ENCODE measurements at regions not wholly inside any gene's neighbourhood (a gene's known extent, or its start where the extent isn't known, plus 50 kb on each side); places are given as distances from the start of the nearest gene placed in this dataset.

GRCh38 chr16:65833171-65833871 lies 533.2 kb upstream of the CDH5 start:
- intact Hi-C loops (cut with DNase I; ENCODE audit: low total_unique reads), result no loop called here
- no peaks in the 10 kb centered on the region for H3K4me1 ChIP-seq
- H3K27me3 ChIP-seq, result no peaks in the 10 kb centered on the region
- DNase-seq, result peak in 1 of 2 donors; percentile 37
- H3K27ac ChIP-seq, result no peak overlapping the region
- no peaks in the 10 kb centered on the region for H3K36me3 ChIP-seq
- no peaks in the 10 kb centered on the region for H3K9me3 ChIP-seq
- TF ChIP-seq POLR2A (IDR thresholded peaks at IDR 0.05) (no peak), CTCF (IDR thresholded peaks at IDR 0.05) (no peak), EP300 (IDR thresholded peaks at IDR 0.05) (no peak), POLR2AphosphoS5 (IDR thresholded peaks at IDR 0.05) (no peak)
- WGBS, 5 donors, result 58 to 75% (median 70%) methylated on average over 4 of the region's 4 CpGs
- H3K4me3 ChIP-seq, result no peak overlapping the region

- Histone ChIP-seq H3K27ac (no peak overlapping the region), H3K4me1 (no peaks in the 10 kb centered on the region), H3K9me3 (no peaks in the 10 kb centered on the region), H3K4me3 (no peak overlapping the region), H3K36me3 (no peaks in the 10 kb centered on the region), H3K27me3 (no peaks in the 10 kb centered on the region)
- TF ChIP-seq EP300 (IDR thresholded peaks at IDR 0.05) (no peak), CTCF (IDR thresholded peaks at IDR 0.05) (no peak), POLR2AphosphoS5 (IDR thresholded peaks at IDR 0.05) (no peak), POLR2A (IDR thresholded peaks at IDR 0.05) (no peak)
- intact Hi-C loops (cut with DNase I; ENCODE audit: low total_unique reads), result no loop called here
- DNase-seq, result no peak
- WGBS, 5 donors, result 35 to 59% (median 56%) methylated on average over 1 of the region's 1 CpG
Observed at GRCh38 chr16:65832679-65833078, 533.8 kb upstream of the CDH5 start.

- no peaks in the 10 kb centered on the region for H3K36me3 ChIP-seq
- intact Hi-C loops (cut with DNase I; ENCODE audit: low total_unique reads), result no loop called here
Observed at GRCh38 chr16:65831903-65832666, 534.4 kb upstream of the CDH5 start.

GRCh38 chr16:65829076-65829475 lies 537.4 kb upstream of the CDH5 start:
- H3K4me1 ChIP-seq, result no peaks in the 10 kb centered on the region
- TF ChIP-seq POLR2AphosphoS5 (IDR thresholded peaks at IDR 0.05) (no peak), EP300 (IDR thresholded peaks at IDR 0.05) (no peak), POLR2A (IDR thresholded peaks at IDR 0.05) (no peak), CTCF (IDR thresholded peaks at IDR 0.05) (no peak)
- H3K9me3 ChIP-seq, result no peaks in the 10 kb centered on the region
- 58 to 81% (median 75%) methylated on average over 4 of the region's 4 CpGs for WGBS, 5 donors
- no peaks in the 10 kb centered on the region for H3K36me3 ChIP-seq
- H3K27me3 ChIP-seq, result no peaks in the 10 kb centered on the region
- no peak overlapping the region for H3K4me3 ChIP-seq
- DNase-seq, result no peak
- intact Hi-C loops (cut with DNase I; ENCODE audit: low total_unique reads), result no loop called here
- H3K27ac ChIP-seq, result no peak overlapping the region

More at GRCh38 chr16:65831903-65832666, 534.4 kb upstream of the CDH5 start:
- H3K27me3 ChIP-seq, result no peaks in the 10 kb centered on the region
- no peak for DNase-seq
- no peak for TF ChIP-seq POLR2AphosphoS5 (IDR thresholded peaks at IDR 0.05)
- no peak for TF ChIP-seq CTCF (IDR thresholded peaks at IDR 0.05)
- TF ChIP-seq POLR2A (IDR thresholded peaks at IDR 0.05), result no peak
- no peaks in the 10 kb centered on the region for H3K4me1 ChIP-seq
- no peak overlapping the region for H3K4me3 ChIP-seq
- 88 to 98% (median 92%) methylated on average over 3 to 4 of the region's 4 CpGs for WGBS, 5 donors
- no peaks in the 10 kb centered on the region for H3K9me3 ChIP-seq
- H3K27ac ChIP-seq, result no peak overlapping the region
